ENCODE measurements at regions not wholly inside any gene's neighbourhood (a gene's known extent, or its start where the extent isn't known, plus 50 kb on each side); places are given as distances from the start of the nearest gene placed in this dataset.
A peak's percentile ranks its signal among the peaks of the same experiment; 100 is the strongest.
"Not testable (repeated sequence)": the region's sequence is repeated elsewhere in the genome, so short reads cannot be mapped to it uniquely, and the experiment has no call there.

DNA sequence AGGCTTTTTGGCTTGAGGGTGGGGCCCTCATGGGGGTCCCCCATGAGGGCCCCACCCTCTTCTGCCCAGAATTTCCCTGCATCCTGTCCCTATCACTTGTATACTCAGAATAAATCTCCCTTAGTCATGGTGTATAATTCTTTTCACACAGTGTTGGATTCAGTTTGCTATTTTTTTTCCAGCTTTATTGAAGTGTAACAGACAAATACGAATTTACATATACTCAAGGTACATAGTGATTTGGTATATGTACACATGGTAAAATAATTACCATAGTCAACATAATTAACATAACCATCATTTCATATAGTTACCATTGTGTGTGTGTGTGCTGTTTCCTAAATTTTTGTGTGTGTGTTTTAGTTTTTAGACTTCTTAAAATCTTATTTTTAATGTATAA, 289.4 kb downstream of the CNTNAP3B start:
- H3K9me3 ChIP-seq (replicated peaks in 1 of 3); H3K27ac ChIP-seq; H3K4me3 ChIP-seq; H3K27me3 ChIP-seq; H3K36me3 ChIP-seq (replicated peaks in 1 of 2); intact Hi-C loops (cut with DNase I); DNase-seq; H3K4me1 ChIP-seq (replicated peaks in 1 of 2): not testable (repeated sequence)
- WGBS, 4 donors: no CpG with 5 or more reads among the region's 1 CpG

DNA sequence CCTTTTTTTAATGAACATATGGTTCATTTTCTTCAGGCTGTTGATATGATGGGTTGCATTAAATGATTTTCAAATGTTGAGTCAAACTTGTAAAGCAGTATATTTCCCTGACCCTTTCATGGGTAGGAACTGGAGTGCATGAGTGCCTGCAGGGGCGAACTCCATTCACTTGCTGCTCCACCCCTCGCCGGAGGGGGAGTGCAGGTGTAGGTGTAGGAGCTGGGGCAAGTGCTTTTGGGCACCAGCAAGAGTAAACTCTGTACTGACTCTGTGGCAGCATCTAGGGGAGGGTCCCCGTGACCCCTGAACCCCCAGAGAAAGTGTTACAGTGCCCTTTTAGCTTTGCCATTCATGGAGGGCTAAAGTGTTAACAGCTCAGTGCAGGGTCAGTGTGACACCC, 290.3 kb downstream of the CNTNAP3B start:
- intact Hi-C loops (cut with DNase I); DNase-seq; H3K36me3 ChIP-seq (replicated peaks in 1 of 2); H3K4me1 ChIP-seq (replicated peaks in 1 of 2); H3K9me3 ChIP-seq (replicated peaks in 1 of 3); H3K27ac ChIP-seq; H3K27me3 ChIP-seq; H3K4me3 ChIP-seq: not testable (repeated sequence)
- WGBS, 4 donors: no CpG with 5 or more reads among the region's 4 CpGs

DNA sequence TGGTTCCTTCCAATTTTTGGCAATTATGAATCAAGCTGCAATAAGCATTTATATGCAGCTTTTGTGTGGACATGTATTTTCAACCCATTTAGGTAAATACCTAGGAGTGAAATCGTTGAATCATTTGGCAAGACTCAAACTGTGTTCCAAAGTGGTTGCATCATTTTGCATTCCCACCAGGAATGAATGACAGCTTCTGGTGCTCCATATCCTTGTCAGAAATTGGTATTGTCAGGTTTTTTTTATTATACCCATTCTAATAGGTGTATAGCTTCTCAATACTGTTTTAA, 290.7 kb downstream of the CNTNAP3B start:
- DNase-seq; H3K4me3 ChIP-seq; H3K9me3 ChIP-seq (replicated peaks in 1 of 3); intact Hi-C loops (cut with DNase I); H3K4me1 ChIP-seq (replicated peaks in 1 of 2); H3K36me3 ChIP-seq (replicated peaks in 1 of 2); H3K27me3 ChIP-seq; H3K27ac ChIP-seq: not testable (repeated sequence)
- WGBS, 4 donors: no CpG with 5 or more reads among the region's 1 CpG

DNA sequence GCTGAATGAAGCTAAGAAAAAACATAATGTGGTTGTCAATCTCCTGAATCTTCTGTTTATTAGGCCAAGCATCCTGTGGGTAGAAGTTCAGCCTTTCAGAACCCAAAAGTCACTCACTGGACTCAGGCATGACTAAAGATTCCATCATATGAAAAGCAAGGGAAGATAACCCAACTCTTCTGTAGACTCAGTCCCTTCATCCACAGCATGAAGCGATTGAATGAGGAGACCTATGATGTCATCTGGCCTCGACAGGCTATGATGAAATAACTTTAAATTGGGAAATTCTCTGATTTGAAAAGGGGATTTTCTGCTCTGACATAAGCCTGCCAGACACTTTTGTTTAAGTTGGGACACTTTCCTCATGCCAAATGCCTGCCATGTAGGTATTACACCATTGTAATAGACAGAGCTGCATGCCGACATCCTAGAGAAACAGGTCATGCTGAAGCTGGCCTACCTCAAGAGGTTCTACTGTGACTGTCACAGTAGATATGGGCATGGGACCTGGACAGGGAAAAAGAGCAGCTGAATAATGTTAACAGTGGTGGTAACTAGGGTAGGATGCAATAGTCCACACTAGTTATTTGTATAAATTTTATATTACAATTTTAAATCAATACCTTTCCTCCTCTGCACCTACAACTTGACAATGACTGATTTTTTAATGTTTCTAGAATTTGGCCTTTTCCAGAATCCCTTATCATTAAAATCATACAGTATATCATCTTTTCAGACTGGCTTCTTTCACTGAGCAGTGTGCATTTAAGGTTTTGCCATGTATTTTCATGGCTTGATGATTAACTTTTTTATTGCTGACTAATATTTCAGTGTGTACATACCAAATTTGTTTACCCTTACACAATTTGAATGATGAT, 291.3 kb downstream of the CNTNAP3B start:
- no CpG with 5 or more reads among the region's 3 CpGs for WGBS, 4 donors
- not testable (repeated sequence) for DNase-seq, H3K27ac ChIP-seq

DNA sequence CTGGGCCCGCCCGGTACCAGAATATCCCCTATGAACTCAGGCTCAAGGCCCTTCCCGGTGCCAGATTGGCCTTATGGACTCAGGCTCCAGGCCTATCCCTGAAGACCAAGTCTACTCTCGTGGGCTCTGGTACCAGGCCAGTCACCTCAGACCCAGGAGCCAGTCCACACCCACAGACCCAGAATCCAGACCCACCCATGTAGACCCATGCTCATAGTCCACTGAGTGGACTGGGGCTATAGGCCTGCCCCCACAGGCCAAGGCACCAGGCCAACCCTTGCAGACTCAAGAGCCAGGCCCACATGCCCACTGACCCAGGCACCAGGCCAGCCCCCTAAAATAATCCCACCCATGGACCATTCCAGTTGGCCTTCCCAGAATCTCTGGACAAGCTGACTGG, 296.1 kb downstream of the CNTNAP3B start:
- H3K4me1 ChIP-seq (replicated peaks in 1 of 2); H3K27ac ChIP-seq; H3K27me3 ChIP-seq; intact Hi-C loops (cut with DNase I); H3K9me3 ChIP-seq (replicated peaks in 1 of 3); H3K36me3 ChIP-seq (replicated peaks in 1 of 2); DNase-seq; H3K4me3 ChIP-seq: not testable (repeated sequence)
- no CpG with 5 or more reads among the region's 4 CpGs for WGBS, 4 donors

More for the DNA sequence above, 291.3 kb downstream of the CNTNAP3B start:
- H3K27me3 ChIP-seq; intact Hi-C loops (cut with DNase I); H3K4me1 ChIP-seq (replicated peaks in 1 of 2); H3K4me3 ChIP-seq; H3K9me3 ChIP-seq (replicated peaks in 1 of 3); H3K36me3 ChIP-seq (replicated peaks in 1 of 2): not testable (repeated sequence)

DNA sequence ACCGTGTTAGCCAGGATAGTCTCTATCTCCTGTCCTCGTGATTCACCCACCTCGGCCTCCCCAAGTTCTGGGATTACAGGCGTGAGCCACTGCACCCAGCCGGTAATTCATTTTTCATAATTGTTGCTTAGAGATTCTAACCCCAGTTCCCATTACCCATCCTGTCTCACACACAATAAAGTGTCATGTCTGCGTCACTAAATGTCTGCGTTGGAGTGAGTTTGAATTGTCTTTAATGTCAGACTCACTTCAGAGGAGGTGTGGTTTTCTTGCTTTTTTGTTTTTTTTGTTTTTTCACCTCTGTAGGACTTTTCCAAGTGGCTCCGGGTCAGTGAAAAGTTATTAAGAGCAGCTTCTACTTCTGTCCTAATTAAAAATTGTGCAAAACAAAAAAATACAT, 304.5 kb downstream of the CNTNAP3B start:
- H3K27me3 ChIP-seq; intact Hi-C loops (cut with DNase I); H3K27ac ChIP-seq; H3K4me1 ChIP-seq (replicated peaks in 1 of 2); H3K36me3 ChIP-seq (replicated peaks in 1 of 2); H3K9me3 ChIP-seq (replicated peaks in 1 of 3); DNase-seq; H3K4me3 ChIP-seq: not testable (repeated sequence)
- no CpG with 5 or more reads among the region's 8 CpGs for WGBS, 4 donors

DNA sequence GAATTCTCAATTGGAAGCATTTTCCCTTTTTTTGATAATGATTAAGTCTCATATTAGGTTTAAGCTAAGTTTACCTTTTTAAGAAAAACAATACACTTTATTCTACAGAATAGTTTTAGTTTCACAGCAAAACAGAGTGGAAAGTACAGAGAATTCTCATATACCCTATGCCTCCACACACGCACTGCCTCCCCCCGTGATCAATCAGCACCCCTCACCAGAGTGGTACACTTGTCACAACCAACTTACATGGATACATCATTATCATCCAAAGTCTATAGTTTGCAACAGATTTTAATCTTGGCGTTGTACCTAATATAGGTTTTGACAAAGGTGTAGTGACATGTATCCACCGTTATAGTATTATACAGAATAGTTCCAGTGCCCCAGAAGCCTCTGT, 326.5 kb downstream of the CNTNAP3B start:
- H3K4me3 ChIP-seq; DNase-seq; H3K27me3 ChIP-seq; H3K27ac ChIP-seq; H3K4me1 ChIP-seq (replicated peaks in 1 of 2); intact Hi-C loops (cut with DNase I); H3K9me3 ChIP-seq (replicated peaks in 1 of 3); H3K36me3 ChIP-seq (replicated peaks in 1 of 2): not testable (repeated sequence)
- WGBS, 4 donors: 69 to 77% (median 72%) methylated on average over 4 of the region's 4 CpGs

DNA sequence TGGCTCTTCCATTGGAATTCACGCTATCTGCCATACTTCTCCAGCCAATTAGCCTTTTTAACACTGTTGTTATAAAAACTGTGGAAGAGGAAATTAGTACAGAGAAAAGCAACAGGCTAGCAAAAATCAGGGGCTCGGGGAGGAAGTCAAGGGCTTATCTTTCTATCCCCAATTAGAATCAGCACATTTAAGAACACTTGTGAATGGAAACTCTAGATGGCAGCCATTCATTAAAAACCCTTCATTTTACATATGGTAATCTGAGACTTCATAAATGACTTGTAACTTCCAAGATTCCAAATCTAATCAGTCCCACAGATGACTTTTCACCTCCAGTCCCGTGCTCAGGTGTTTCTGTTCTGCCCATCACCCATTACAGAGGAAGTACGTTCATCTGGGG, 330.5 kb downstream of the CNTNAP3B start:
- intact Hi-C loops (cut with DNase I); H3K36me3 ChIP-seq (replicated peaks in 1 of 2); H3K4me3 ChIP-seq; H3K4me1 ChIP-seq (replicated peaks in 1 of 2); DNase-seq; H3K27me3 ChIP-seq; H3K27ac ChIP-seq; H3K9me3 ChIP-seq (replicated peaks in 1 of 3): not testable (repeated sequence)
- 57 to 72% (median 67%) methylated on average over 4 of the region's 4 CpGs for WGBS, 4 donors

DNA sequence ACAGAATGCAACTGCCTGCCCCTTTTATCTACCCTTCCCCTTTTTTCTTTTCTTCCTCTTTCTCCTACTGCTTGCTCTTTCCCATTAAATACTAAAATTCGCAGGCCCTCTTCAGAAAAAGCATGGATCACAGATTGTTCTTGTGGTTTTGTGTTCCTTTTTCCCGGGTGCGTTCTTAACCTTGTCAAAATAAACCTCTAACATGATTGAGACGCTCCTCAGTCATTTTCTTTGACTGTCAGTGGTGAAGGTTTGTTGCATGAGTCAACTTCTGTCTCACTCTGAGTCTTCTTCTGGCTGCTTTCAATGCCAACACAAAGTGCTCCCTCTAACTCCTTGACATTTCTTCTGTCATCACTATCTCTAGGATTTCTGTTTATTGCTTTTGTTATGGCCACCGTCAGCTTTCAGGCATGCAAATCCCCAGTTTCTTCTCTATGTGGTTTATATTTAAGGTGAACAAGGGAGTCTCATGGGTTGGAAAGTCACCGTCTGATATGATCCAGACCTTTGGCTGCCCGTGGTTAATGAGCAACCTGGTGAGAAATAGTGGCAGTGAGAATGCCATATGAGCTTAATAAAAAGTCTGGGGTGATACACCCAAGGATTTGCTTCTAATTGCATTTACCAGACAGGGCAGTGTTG, 338.4 kb downstream of the CNTNAP3B start:
- H3K4me3 ChIP-seq; H3K27me3 ChIP-seq; DNase-seq; H3K4me1 ChIP-seq (replicated peaks in 1 of 2); H3K27ac ChIP-seq; H3K36me3 ChIP-seq (replicated peaks in 1 of 2); H3K9me3 ChIP-seq (replicated peaks in 1 of 3); intact Hi-C loops (cut with DNase I): not testable (repeated sequence)
- WGBS, 4 donors: 45 to 51% (median 50%) methylated on average over 6 to 7 of the region's 7 CpGs

DNA sequence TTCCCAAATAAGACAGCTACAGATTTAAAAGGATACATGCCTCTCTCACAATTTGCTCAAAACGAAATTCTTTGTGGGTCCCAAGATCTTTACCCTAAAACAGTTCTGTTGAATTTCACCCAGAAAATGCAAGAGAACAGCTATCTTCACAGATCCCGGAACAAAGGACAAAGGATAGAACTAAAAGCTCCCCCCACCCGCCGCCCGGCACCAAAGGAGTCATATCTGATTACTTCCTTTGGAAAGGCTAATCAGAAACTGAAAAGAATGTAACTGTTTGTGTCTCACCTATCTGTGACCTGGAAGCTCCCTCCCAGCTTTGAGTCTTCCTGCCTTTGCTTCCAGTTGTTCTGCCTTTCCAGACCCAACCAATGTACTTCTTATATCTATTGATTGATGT, 339.2 kb downstream of the CNTNAP3B start:
- H3K27ac ChIP-seq; H3K4me3 ChIP-seq; intact Hi-C loops (cut with DNase I); H3K27me3 ChIP-seq; H3K36me3 ChIP-seq (replicated peaks in 1 of 2); H3K9me3 ChIP-seq (replicated peaks in 1 of 3); H3K4me1 ChIP-seq (replicated peaks in 1 of 2): not testable (repeated sequence)
- 43 to 63% (median 50%) methylated on average over 5 of the region's 5 CpGs for WGBS, 4 donors
- DNase-seq: peak in 2 of 7 donors; percentile 5 to 21

DNA sequence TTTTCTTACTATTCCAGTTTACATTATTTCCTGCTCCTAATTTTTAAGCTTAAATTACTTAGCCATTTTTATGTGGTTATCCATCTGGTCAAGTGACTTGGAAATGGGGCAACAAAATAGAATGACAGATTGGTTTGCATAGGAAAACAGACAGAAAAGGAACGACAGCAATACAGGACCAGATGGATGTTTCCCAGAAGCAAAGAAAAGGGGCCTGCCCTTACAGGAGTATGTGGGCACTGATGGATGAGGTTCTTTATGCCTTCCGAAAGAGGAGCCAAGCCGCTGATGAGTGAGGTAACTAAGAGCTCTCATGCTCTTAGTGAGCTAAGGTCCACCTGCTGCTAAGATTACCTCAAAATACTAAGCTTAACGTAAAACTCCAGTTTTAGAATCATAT, 339.8 kb downstream of the CNTNAP3B start:
- H3K4me1 ChIP-seq (replicated peaks in 1 of 2); H3K4me3 ChIP-seq; H3K27ac ChIP-seq; H3K36me3 ChIP-seq (replicated peaks in 1 of 2); H3K27me3 ChIP-seq; intact Hi-C loops (cut with DNase I); H3K9me3 ChIP-seq (replicated peaks in 1 of 3); DNase-seq: not testable (repeated sequence)
- WGBS, 4 donors: 57 to 75% (median 70%) methylated on average over 4 of the region's 4 CpGs

Data from adrenal gland (tissue), 9 donors.